ENCODE measurements at regions not wholly inside any gene's neighbourhood (a gene's known extent, or its start where the extent isn't known, plus 50 kb on each side); places are given as distances from the start of the nearest gene placed in this dataset.
"Not testable (repeated sequence)": the region's sequence is repeated elsewhere in the genome, so short reads cannot be mapped to it uniquely, and the experiment has no call there.

DNA sequence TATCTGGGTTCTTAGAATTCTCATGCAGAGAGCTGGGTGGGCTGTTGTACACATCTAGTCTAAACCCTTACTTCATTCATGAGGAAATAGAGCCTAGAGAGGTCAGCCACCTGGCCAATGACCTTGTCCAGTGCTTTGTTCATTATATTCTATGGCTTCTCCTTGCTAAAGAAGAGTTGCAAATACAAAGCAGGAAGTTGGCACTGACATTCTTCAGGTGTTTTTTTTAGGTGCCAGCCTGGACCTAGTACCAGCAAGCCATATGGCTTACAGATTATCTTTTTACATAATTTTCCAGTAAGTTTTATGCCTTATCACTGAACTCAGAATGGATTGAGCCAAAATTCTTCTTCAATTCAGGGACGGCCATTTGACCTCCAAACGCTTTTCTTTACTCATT, 54.7 kb upstream of the PGM2 start:
- ATAC-seq (no peak), DNase-seq (ENCODE audit: missing footprints) (no peak)
- intact Hi-C loops (cut with DNase I) = no loop called here

GRCh38 chr4:37770016-37770415, 56.5 kb upstream of the PGM2 start:
- no peak for ATAC-seq
- intact Hi-C loops (cut with DNase I) = no loop called here
- DNase-seq (ENCODE audit: missing footprints) = no peak

GRCh38 chr4:37769391-37769989, 57.0 kb upstream of the PGM2 start:
- ATAC-seq (no peak), DNase-seq (ENCODE audit: missing footprints) (no peak)
- intact Hi-C loops (cut with DNase I) = no loop called here

- DNase-seq (ENCODE audit: missing footprints) (peak; percentile 88), ATAC-seq (peak; percentile 64)
- intact Hi-C loops (cut with DNase I) = no loop called here
These were observed 58.9 kb upstream of the PGM2 start for GRCh38 chr4:37767546-37767945.

GRCh38 chr4:37767019-37767418, 59.5 kb upstream of the PGM2 start:
- intact Hi-C loops (cut with DNase I) = no loop called here
- DNase-seq (ENCODE audit: missing footprints) = no peak
- no peak for ATAC-seq

DNA sequence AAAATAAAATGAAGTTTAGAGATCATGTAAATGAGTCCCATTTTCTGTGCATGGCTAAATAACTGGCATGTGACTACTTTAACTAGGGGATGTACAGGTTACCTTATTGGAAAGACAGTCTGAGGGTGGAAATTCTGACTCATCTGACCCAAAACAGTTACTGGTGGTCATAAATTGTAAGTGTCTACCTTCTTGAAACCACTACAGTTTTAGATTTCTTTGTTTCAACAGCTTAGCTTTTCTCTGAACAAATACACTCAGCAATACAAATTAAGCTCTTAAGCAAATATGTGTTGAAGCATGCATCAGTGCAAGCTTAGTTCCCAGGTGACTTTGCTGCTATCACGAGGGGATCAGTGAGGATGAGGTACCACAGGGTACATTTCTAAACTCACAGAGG, 60.7 kb upstream of the PGM2 start:
- intact Hi-C loops (cut with DNase I) = no loop called here
- ATAC-seq (no peak), DNase-seq (ENCODE audit: missing footprints) (no peak)

DNA sequence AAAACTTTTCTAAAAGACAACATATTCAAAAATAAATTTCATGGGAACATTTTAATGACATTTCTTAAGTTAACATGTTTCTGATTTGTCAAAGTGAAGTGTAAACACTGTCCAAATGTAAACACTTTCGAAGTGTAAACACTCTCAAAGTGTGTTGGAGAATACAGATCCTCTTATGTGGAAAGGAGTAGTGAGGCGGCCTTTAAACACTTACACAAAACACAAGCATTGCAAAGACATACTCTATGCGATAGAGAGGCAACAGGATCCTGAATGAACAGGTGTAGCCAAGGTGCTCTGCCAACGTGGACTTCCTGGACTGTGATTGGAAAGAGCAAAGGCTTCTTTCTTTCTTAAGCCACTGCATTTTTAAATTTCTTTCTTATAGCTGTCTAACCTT, 62.7 kb upstream of the PGM2 start:
- DNase-seq (ENCODE audit: missing footprints) = no peak
- intact Hi-C loops (cut with DNase I) = no loop called here
- no peak for ATAC-seq

- DNase-seq (ENCODE audit: missing footprints) (no peak), ATAC-seq (no peak)
- intact Hi-C loops (cut with DNase I) = no loop called here
These were observed 63.5 kb upstream of the PGM2 start for GRCh38 chr4:37762991-37763368.

GRCh38 chr4:37762294-37762990, 64.0 kb upstream of the PGM2 start:
- intact Hi-C loops (cut with DNase I) = no loop called here
- DNase-seq (ENCODE audit: missing footprints) = no peak
- no peak for ATAC-seq

DNA sequence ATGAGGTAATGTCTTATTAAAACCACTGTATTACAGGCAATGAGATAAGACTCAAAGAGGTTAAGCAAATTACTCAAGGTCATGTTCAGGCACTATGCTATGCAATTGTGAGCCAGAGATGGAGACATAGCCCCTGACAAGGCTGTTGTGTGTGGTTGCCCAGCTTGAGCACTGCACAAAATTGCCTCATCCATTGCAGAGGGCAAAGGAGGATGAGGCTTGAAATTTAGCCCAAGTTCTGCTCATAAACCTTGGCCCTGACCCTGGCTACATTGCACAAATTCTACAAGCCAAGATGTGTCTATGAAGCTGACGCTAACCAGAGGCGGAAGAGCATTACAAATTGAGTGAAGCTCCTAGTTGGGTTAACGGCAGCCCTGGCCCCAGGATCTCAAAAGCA, 65.6 kb upstream of the PGM2 start:
- DNase-seq (ENCODE audit: missing footprints) (no peak), ATAC-seq (no peak)
- intact Hi-C loops (cut with DNase I) = no loop called here

DNA sequence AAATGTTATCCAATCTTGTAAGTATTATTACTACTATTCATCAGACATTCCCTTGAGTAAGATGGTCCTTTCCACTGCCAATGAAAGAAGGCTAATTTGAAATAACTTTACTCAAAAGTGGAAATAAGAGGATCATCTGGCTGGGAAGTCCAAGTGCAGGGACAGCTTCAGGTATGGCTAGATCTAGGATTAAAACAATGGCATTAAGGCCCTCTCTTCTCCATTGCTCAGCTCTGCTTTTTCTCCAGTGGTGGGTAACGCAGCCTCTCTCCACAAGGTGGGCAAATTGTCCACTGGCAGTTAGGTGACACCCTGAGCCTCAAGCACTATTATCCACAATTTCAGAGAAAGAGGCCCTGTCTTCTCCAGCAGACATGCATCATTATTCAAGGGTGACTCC, 66.7 kb upstream of the PGM2 start:
- no peak for ATAC-seq

DNA sequence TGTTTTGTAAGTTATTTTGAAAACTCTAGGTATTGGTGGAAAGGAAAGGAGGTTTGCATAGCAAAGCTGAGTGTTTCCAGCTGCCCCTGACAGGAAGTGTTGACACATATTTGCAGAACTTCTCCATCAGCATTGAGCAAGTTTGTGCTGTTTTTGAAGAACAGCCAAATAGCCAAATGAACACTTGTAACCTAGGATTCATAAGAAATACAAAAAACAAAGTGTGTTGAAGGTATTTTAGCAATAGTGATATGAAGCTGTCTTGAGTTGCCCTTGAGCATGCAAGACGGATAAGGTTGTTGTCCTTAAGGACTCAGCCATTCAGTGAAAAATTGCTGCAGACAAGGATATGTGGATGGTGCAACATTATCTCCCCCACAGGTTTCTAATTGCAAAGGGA, 68.3 kb upstream of the PGM2 start:
- ATAC-seq = peak; percentile 77
- intact Hi-C loops (cut with DNase I) = no loop called here
- DNase-seq (ENCODE audit: missing footprints) = no peak

More for the DNA sequence above, 66.7 kb upstream of the PGM2 start:
- intact Hi-C loops (cut with DNase I) = no loop called here
- DNase-seq (ENCODE audit: missing footprints) = no peak

- DNase-seq (ENCODE audit: missing footprints) (no peak), ATAC-seq (peak; percentile 17)
- intact Hi-C loops (cut with DNase I) = no loop called here
These were observed 68.7 kb upstream of the PGM2 start for GRCh38 chr4:37757761-37758160.

DNA sequence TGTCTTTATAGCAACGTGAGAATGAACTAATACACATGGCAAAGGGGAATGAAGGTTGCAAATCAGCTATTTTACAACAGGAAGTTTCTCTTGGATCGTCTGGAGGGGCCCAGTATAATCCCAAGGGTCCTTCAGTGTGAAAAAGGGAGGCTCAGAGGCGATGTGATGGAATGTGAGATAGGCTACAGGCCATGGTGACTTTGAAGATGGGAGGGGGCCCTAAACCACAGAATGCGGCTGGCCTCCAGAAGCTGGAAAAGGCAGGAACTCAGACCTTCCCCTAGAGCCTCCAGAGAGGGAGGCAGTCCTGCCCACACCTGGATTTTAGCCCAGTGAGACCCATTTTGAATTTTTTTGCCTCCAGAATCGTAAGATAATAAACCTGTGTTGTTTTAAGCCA, 69.4 kb upstream of the PGM2 start:
- ATAC-seq = no peak
- intact Hi-C loops (cut with DNase I) = no loop called here
- no peak for DNase-seq (ENCODE audit: missing footprints)

DNA sequence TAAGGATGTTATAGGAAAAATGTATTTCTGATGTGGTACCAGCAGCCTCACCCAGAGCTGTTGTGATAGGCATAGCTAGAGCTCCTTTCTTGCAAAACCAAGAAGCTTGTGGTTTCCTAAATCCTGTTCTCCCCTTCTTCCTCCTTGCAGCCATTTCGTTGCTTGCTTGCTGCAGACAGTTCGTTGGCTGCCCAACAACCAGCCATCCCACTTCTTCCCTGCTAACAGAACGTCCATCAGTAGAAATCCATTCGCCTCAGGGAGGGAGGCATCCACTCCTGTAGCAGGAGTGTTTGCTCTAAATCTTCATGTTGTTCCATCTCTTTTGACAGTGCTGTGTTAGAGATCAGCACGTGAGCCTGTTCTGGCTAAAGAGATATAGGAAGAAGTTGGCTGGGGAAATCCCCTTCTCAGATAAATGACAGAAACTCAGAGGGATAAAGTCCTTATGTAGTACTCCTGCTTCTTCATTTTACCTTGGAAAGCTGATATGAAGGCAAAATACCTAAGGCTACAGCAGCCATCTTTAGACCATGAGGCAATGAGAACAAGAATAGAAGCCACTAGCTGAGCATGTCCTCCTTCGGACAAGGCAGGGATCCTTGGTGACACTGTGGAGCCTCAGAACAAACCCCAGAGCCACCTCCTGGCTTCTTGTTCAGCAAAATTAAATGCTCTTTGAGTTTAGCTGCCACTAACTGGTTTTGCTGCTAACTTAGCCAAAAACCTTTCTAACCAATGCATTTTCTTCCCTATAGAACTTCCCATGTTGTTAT, 68.4 kb upstream of the RELL1 start:
- intact Hi-C loops (cut with DNase I) = no loop called here
- no peak for DNase-seq (ENCODE audit: missing footprints)
- peak; percentile 33 for ATAC-seq

DNA sequence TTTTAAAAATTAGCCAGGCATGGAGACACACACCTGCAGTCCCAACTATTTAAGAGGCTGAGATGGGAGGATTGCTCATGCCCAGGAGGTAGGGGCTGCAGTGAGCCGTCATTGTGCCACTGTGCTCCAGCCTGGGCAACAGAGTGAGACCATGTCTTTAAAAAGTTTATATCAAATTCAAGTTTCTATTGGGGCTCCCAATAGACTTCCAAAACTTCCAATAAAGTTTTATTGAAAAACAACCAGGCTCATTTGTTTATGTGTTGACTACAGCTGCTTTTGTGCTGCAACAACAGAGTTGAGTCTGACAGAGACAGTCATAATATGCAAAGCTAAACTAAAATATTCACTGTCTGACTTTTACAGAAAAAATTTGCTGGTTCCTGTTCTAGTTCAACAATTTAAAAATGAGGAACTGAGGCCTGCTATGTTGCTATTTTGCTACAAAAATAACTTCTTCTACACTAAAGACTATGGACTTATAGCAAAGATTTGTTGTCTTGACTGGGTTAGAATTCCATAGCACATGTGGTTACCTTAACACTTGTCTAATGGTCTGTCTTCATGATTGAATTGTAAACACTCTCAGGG, 63.3 kb upstream of the RELL1 start:
- intact Hi-C loops (cut with DNase I) = no loop called here
- ATAC-seq (no peak), DNase-seq (ENCODE audit: missing footprints) (no peak)

- DNase-seq (ENCODE audit: missing footprints) = no peak
- intact Hi-C loops (cut with DNase I) = no loop called here
- ATAC-seq = no peak
These were observed 62.3 kb upstream of the RELL1 start for GRCh38 chr4:37748485-37748884.

GRCh38 chr4:37747772-37748330, 61.7 kb upstream of the RELL1 start:
- no peak for ATAC-seq
- no peak for DNase-seq (ENCODE audit: missing footprints)
- intact Hi-C loops (cut with DNase I) = no loop called here

- ATAC-seq; intact Hi-C loops (cut with DNase I); DNase-seq (ENCODE audit: missing footprints): not testable (repeated sequence)
These were observed 60.7 kb upstream of the RELL1 start for GRCh38 chr4:37746852-37747251.

DNA sequence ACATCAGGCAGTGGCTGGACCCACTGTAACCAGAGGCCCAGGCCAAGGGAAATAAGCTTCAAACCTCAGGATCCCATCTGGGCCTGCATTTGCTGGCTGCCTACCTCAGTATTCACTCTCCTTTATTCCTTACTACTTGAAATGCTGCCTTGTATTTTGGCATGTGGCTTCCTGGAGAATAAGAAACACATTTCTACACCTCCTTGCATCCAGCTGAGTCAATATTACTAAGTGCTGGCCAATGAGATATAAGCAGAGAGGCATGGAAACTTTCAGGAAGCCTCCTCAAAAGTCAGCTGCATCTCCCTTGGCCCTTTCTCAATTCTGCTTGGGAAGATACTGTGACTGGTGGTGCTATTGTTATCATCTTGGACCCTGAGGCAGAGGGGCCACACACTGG, 59.8 kb upstream of the RELL1 start:
- intact Hi-C loops (cut with DNase I) = no loop called here
- DNase-seq (ENCODE audit: missing footprints) (no peak), ATAC-seq (no peak)
